Fibroblast of skin of left quadriceps (primary cell): ENCODE measurements at regions not wholly inside any gene's neighbourhood (a gene's known extent, or its start where the extent isn't known, plus 50 kb on each side); places are given as distances from the start of the nearest gene placed in this dataset.
"Not testable (repeated sequence)": the region's sequence is repeated elsewhere in the genome, so short reads cannot be mapped to it uniquely, and the experiment has no call there.

Source experiments
- DNase-seq, 2 experiments: peaks; one replicate each; pipeline ENCODE4 v3.0.0-alpha.2; 2013; ENCODE audit warnings: low read depth in 2 of 2

GRCh38 chr18:40179729-40180461 lies 1775.1 kb upstream of the PIK3C3 start:
- DNase-seq = no peak

DNA sequence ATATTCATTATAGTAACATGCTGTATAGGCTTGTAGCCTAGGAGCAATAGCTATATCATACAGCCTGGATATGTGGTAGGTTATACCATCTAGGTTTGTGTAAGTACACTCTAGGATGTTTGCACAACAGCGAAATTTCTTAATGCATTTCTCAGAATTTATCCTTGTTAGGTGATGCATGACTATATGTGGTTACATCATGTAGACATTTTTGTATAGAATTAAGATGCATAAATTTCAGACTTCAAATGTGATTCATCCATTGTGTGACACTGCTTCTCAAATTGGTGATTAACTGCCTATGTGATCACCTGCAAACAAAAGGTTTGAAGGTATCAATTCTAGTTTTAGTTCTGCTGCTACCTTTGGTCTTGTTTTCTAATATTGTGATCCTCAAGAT lies 1787.0 kb upstream of the PIK3C3 start:
- no peak for DNase-seq

DNA sequence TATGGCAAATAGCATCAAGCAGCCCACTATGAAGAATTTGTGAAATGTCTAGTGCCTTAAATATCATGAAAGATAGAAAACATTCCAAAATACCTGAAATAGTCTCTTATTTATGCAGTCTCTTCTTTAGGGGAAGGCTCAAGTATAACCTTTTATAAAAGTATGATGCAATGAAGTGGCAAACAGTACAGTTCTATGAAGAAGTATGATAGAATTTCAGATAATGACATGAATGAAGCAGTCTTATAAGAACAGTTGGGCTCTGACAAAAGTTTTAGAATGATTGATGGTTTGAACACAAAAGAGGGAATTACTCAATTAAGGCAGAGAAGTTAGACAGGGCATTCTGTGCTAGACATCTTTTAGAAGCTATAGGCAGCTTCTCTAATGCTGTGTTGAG lies 1791.8 kb upstream of the PIK3C3 start:
- DNase-seq = no peak

- no peak for DNase-seq
Observed at GRCh38 chr18:40160361-40160760, 1794.7 kb upstream of the PIK3C3 start.

DNA sequence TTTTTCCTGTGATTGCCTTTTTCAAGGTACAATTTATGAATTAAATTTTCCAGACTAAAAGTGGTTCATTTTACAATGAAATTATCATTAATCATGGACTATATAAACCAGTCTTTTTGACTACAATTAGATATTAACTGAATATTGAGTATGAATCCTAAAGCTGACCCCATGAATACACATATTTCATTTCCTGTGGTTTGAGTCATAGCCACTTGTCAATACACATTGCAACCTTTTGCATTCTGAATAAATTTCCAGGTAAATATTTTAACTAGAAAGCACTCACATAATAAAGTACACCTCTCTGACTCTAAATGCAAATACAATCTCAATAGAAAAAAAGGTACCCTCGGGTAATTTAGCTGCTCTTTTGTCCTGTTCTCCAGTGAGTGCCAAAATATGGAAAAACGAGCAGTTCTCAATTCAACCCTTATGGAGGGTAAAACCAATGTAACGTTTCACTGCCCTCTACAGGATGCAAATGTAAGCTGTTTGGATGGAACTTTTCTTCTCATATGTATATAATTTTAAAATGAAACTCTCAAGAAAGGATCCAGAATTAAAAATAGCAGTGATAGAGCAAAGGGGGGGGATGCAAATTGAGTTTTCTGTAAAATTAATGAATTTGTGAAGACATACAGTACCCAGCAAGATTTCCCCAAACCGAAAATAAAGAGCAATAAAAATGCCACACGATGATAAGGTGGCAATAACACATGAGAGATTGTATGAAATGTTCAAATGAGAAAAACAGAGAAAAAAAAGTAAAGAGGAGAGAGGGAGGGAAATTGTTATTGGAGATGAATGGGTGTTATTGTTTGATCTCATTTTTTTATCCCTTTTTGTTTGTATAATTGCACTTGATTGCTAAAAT lies 1795.7 kb upstream of the PIK3C3 start:
- DNase-seq = no peak

DNA sequence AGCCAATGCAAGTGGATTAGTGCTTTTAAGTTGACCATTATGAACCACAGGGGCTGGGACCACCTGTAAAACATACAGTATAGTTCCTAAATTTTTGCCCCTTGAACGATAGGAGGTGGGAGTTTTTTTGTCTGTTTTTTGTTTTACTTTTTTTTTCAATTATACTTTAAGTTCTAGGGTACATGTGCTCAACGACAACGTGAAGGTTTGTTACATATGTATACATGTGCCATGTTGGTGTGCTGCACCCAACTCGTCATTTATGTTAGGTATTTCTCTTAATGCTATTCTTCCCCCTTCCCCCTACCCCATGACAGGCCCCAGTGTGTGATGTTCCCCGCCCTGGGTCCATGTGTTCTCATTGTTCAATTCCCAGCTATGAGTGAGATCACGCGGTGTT lies 1797.9 kb upstream of the PIK3C3 start:
- DNase-seq = no peak

- DNase-seq = no peak
Observed at GRCh38 chr18:40152859-40153258, 1802.2 kb upstream of the PIK3C3 start.

GRCh38 chr18:40148960-40149359 lies 1806.1 kb upstream of the PIK3C3 start:
- DNase-seq = no peak

GRCh38 chr18:40133253-40133652 lies 1821.8 kb upstream of the PIK3C3 start:
- no peak for DNase-seq

- not testable (repeated sequence) for DNase-seq
Observed at GRCh38 chr18:40132438-40132837, 1822.6 kb upstream of the PIK3C3 start.

DNA sequence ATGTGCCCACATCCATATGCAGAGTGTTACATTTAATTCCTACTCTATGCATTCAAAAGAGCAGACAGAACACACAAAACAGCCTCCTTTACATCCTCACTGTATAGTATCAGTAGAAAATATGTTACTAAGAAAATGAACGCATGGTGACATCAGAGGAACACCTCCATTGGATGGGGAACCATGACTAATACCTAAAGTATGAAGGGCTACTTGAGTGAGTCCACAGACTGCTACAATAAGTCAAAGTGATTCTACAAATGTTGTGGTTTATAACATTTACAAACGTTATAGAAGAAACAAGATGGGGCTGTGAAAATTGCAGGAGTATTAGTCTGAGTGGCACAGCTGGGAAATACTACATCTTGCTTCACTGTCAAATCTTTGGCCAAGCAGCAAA lies 1830.9 kb upstream of the PIK3C3 start:
- DNase-seq = peak; percentile 21 to 29

DNA sequence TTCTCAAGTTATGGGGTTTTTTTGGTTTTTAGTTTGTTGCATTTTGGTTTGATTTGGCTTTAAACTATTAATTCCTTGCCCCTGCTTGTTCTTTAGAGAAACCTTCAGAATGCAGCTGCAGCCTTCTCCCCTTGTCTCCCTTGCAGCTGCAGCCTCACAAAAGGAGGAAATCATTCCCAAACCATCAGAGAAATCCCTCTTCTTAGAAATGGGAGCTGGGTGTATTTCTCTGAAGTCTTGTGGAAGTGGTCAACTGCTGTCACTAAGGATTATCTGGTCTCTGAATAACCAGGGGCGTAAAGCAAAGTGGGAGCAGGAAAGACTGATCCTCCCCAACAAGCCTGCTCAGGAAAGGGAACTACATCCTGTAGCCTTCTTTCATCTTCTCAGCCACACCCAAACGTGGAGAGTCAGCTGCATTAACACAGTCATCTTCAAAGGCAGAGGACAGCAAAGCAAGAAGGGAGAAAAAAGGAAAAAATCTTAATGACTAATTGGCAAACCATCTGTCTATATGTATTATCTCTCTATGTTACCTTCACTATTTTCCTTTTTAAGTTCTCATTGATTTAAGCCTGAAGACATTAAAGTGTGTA lies 1834.1 kb upstream of the PIK3C3 start:
- DNase-seq = no peak

DNA sequence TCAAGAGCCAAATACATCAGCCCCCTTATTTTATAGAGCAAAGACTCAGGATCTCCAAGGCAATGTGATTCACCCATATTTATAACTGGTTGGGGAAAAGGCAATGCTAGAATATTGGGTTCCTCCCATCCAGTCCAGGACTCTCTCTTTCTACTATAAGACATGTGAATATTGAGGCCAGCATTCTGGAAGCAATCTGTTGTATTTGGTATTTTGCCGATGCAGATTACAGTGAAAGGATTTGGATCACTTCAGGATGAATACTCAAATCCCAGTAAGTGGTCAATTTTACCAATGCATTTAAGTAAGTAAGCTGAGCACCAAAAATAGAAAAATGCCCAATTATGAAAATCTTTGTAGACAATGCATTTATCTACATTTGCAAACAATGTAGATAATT lies 1834.7 kb upstream of the PIK3C3 start:
- no peak for DNase-seq

- DNase-seq = not testable (repeated sequence)
Observed at GRCh38 chr18:40119581-40119980, 1835.5 kb upstream of the PIK3C3 start.

DNA sequence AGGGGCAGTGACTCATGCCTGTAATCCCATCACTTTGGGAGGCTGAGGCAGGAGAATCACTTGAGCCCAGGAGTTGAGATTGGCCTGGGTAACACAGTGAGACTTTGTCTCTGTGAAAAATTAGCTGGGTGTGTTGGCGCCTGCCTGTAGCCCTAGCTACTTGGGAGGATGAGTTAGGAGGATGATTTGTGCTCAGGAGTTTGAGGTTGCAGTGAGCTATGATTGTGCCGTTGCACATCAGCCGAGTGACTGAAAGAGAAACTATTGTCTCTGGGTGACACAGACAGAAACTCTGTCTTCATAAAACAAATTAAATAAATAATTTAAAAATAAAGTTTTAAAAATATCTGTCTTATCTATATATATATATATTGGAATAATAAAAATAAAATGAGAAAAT lies 1844.6 kb upstream of the PIK3C3 start:
- DNase-seq = no peak

- no peak for DNase-seq
Observed at GRCh38 chr18:40109252-40110049, 1845.6 kb upstream of the PIK3C3 start.

- DNase-seq = no peak
Observed at GRCh38 chr18:40108596-40108995, 1846.4 kb upstream of the PIK3C3 start.

DNA sequence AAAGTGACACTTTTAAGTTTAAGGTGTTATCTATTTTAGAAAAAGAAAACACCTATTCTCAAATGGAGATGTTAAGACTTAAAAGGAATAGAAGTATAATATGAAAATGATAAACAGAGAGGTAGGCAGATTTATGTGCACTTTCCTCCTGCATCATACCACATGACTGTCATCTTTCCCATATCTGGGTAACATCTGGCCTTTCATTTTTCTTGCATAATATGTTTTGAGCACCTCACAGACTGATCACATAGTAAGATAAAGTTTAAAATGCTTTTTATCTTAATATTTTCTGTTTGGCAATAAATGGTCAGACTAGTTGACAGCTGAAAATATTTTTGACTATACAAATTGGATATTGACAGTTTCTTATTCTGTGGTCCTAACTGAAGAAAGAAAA lies 1852.1 kb upstream of the PIK3C3 start:
- no peak for DNase-seq

- no peak for DNase-seq
Observed at GRCh38 chr18:40099641-40100040, 1855.4 kb upstream of the PIK3C3 start.

DNA sequence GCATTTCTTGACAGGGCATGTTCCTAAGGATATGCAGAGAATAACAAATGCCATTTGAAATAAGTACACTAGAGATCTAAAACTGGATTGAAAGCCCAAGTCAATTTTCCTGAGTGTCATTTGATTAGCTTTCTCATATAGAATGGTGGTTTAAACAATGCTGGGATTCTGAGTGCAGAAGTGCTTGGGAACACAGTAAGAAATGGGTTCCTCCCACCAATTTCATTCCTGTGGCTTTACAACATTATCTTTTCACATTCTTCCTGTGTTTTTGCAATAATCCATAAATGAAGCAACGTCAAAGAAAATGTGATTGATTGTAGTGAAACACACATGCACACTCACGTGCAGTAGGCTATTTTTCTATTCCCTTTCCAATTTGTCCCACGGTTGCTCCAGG lies 1858.4 kb upstream of the PIK3C3 start:
- peak; percentile 11 to 20 for DNase-seq

- peak; percentile 6 to 7 for DNase-seq
Observed at GRCh38 chr18:40094441-40094840, 1860.6 kb upstream of the PIK3C3 start.

DNA sequence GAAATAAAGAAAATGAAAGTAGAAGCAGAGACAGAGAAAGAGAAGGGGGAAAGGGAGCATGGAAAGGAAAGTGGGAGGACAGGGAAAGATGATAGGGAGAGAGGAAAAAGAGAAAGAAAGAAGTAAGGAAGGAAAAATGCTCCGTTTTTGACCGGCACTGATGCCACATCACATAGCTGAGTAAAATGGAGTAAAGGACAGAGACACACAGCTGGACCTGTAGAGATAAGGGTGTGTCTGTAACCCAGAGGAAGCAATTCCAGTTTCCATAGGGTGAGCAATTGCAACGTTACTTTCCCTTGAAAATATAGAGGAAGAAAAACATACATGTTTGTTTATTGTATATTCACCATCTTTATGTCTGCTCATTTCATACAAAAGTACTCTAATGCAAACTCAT lies 1866.9 kb upstream of the PIK3C3 start:
- no peak for DNase-seq
